ENCODE measurements at regions not wholly inside any gene's neighbourhood (a gene's known extent, or its start where the extent isn't known, plus 50 kb on each side); places are given as distances from the start of the nearest gene placed in this dataset.

- TF ChIP-seq, protein P1, sequence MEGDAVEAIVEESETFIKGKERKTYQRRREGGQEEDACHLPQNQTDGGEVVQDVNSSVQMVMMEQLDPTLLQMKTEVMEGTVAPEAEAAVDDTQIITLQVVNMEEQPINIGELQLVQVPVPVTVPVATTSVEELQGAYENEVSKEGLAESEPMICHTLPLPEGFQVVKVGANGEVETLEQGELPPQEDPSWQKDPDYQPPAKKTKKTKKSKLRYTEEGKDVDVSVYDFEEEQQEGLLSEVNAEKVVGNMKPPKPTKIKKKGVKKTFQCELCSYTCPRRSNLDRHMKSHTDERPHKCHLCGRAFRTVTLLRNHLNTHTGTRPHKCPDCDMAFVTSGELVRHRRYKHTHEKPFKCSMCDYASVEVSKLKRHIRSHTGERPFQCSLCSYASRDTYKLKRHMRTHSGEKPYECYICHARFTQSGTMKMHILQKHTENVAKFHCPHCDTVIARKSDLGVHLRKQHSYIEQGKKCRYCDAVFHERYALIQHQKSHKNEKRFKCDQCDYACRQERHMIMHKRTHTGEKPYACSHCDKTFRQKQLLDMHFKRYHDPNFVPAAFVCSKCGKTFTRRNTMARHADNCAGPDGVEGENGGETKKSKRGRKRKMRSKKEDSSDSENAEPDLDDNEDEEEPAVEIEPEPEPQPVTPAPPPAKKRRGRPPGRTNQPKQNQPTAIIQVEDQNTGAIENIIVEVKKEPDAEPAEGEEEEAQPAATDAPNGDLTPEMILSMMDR (conservative IDR thresholded peaks at IDR 0.05 in 1 of 2, IDR thresholded peaks at IDR 0.05 in 1 of 2; ENCODE audit: low read depth in 1 of 2, low read length in 2 of 2) = no peak
- no peak for TF ChIP-seq EZH2 (IDR thresholded peaks at IDR 0.05; ENCODE audit: low read length, missing control alignments)
Observed at GRCh38 chr2:145538661-145539350, 1018.9 kb upstream of the ZEB2 start.

Measured in fibroblast of lung (primary cell).